H9 (cell line): ENCODE measurements at regions not wholly inside any gene's neighbourhood (a gene's known extent, or its start where the extent isn't known, plus 50 kb on each side); places are given as distances from the start of the nearest gene placed in this dataset.

Source experiments
- DNase-seq: peaks from one replicate; pipeline ENCODE4 v3.0.0-alpha.2; 2017
- H2AFZ ChIP-seq: one replicate; pipeline ENCODE4 v1.6.1; 2013; ENCODE audit warnings: mild to moderate bottlenecking, low read length, control low read depth, moderate library complexity
- H2AK5ac ChIP-seq: 2 replicates; pipeline ENCODE4 v1.6.1; 2013; ENCODE audit warnings: low read length, control low read depth, mixed read lengths; ENCODE audit not compliant: insufficient read length
- H2BK120ac ChIP-seq: one replicate; pipeline ENCODE4 v1.6.1; 2013; ENCODE audit warnings: low read depth, mild to moderate bottlenecking, low read length, control low read depth, inconsistent platforms; ENCODE audit not compliant: poor library complexity, severe bottlenecking
- H2BK12ac ChIP-seq: 2 replicates; pipeline ENCODE4 v1.6.1; 2013; ENCODE audit warnings: low read length, control low read depth, mixed read lengths, low read depth; ENCODE audit not compliant: insufficient read length
- H2BK15ac ChIP-seq: 2 replicates; pipeline ENCODE4 v1.6.1; 2013; ENCODE audit warnings: low read depth, low read length, control low read depth
- H2BK20ac ChIP-seq: one replicate; pipeline ENCODE4 v1.6.1; 2013; ENCODE audit warnings: low read depth, mild to moderate bottlenecking, low read length, control low read depth, inconsistent platforms; ENCODE audit not compliant: poor library complexity, severe bottlenecking
- H2BK5ac ChIP-seq: 2 replicates; pipeline ENCODE4 v1.6.1; 2013; ENCODE audit warnings: low read length, control low read depth, mixed read lengths; ENCODE audit not compliant: insufficient read length
- H3K14ac ChIP-seq: 2 replicates; pipeline ENCODE4 v1.6.1; 2013; ENCODE audit warnings: low read length, control low read depth; ENCODE audit not compliant: insufficient read depth
- H3K18ac ChIP-seq: 2 replicates; pipeline ENCODE4 v1.6.1; 2013; ENCODE audit warnings: low read depth, mild to moderate bottlenecking, mixed read lengths, low read length, control low read depth; ENCODE audit not compliant: insufficient read length
- H3K23ac ChIP-seq: 2 replicates; pipeline ENCODE4 v1.6.1; 2013; ENCODE audit warnings: low read length, control low read depth, mixed read lengths, low read depth; ENCODE audit not compliant: insufficient read length
- H3K23me2 ChIP-seq: 2 replicates; pipeline ENCODE4 v1.6.1; 2013; ENCODE audit warnings: low read depth, mild to moderate bottlenecking, mixed read lengths, low read length, control low read depth; ENCODE audit not compliant: insufficient read length, poor library complexity, severe bottlenecking
- H3K27ac ChIP-seq: 2 replicates; pipeline ENCODE4 v1.5.1; 2013; ENCODE audit warnings: low read length, control low read depth, mixed read lengths, low read depth; ENCODE audit not compliant: insufficient read length
- H3K27me3 ChIP-seq: 2 replicates; pipeline ENCODE4 v1.6.1; 2013; ENCODE audit warnings: low read length, control low read depth, inconsistent platforms; ENCODE audit not compliant: insufficient read depth
- H3K4ac ChIP-seq: 2 replicates; pipeline ENCODE4 v1.6.1; 2013; ENCODE audit warnings: low read depth, mild to moderate bottlenecking, control low read depth, inconsistent platforms, low read length, moderate library complexity
- H3K4me1 ChIP-seq: 2 replicates; pipeline ENCODE4 v1.6.1; 2013; ENCODE audit warnings: low read length, control low read depth, inconsistent platforms; ENCODE audit not compliant: insufficient read depth
- H3K4me2 ChIP-seq: 2 replicates; pipeline ENCODE4 v1.6.1; 2013; ENCODE audit warnings: low read length, control low read depth, mixed read lengths; ENCODE audit not compliant: insufficient read length, insufficient read depth
- H3K56ac ChIP-seq: 2 replicates; pipeline ENCODE4 v1.6.1; 2013; ENCODE audit warnings: low read depth, mild to moderate bottlenecking, mixed read lengths, low read length, control low read depth; ENCODE audit not compliant: insufficient read length
- H3K79me1 ChIP-seq: 2 replicates; pipeline ENCODE4 v1.6.1; 2013; ENCODE audit warnings: low read depth, mild to moderate bottlenecking, moderate library complexity, low read length, control low read depth, inconsistent platforms; ENCODE audit not compliant: insufficient read depth, poor library complexity, severe bottlenecking
- H3K79me2 ChIP-seq: 2 replicates; pipeline ENCODE4 v1.6.1; 2013; ENCODE audit warnings: low read length, control low read depth, inconsistent platforms; ENCODE audit not compliant: insufficient read depth
- H3K9ac ChIP-seq: 2 replicates; pipeline ENCODE4 v1.6.1; 2013; ENCODE audit warnings: low read length, control low read depth, mixed read lengths; ENCODE audit not compliant: insufficient read length; ENCODE audit errors: extremely low read depth
- H3K9me3 ChIP-seq: one replicate; pipeline ENCODE4 v1.6.1; 2013; ENCODE audit warnings: low read depth, low read length, inconsistent platforms; ENCODE audit not compliant: control insufficient read depth
- H3T11ph ChIP-seq: one replicate; pipeline ENCODE4 v1.6.1; 2013; ENCODE audit warnings: mild to moderate bottlenecking, low read length, control low read depth, inconsistent platforms
- H4K20me1 ChIP-seq: one replicate; pipeline ENCODE4 v1.6.1; 2013; ENCODE audit not compliant: control insufficient read depth, insufficient read length, insufficient read depth
- H4K5ac ChIP-seq: 2 replicates; pipeline ENCODE4 v1.6.1; 2013; ENCODE audit warnings: low read depth, mild to moderate bottlenecking, mixed read lengths, low read length, control low read depth; ENCODE audit not compliant: insufficient read length
- H4K8ac ChIP-seq: replicated peaks from 2 replicates; pipeline ENCODE4 v1.6.1; 2013; ENCODE audit warnings: low read length, control low read depth, mixed read lengths, low read depth; ENCODE audit not compliant: insufficient read length
- H4K91ac ChIP-seq: 2 replicates; pipeline ENCODE4 v1.6.1; 2013; ENCODE audit warnings: low read depth, mild to moderate bottlenecking, moderate library complexity, mixed read lengths, low read length, control low read depth; ENCODE audit not compliant: insufficient read length
- H3K27ac Mint-ChIP-seq, 3 experiments: 2 replicates in 2 of 3; 3 replicates in 1 of 3; pipeline ENCODE4 v1.8.0; 2020 to 2021; ENCODE audit warnings: mixed read lengths in 3 of 3, mild to moderate bottlenecking in 1 of 3, moderate library complexity in 1 of 3
- H3K27me3 Mint-ChIP-seq: 2 replicates; pipeline ENCODE4 v1.8.0; 2021; ENCODE audit warnings: low read depth, mild to moderate bottlenecking, moderate library complexity, mixed read lengths
- H3K36me3 Mint-ChIP-seq, 3 experiments: 2 replicates in 2 of 3; 3 replicates in 1 of 3; pipeline ENCODE4 v1.8.0; 2020 to 2021; ENCODE audit warnings: low read depth in 3 of 3, mixed read lengths in 3 of 3; ENCODE audit not compliant: insufficient read depth in 1 of 3
- H3K4me1 Mint-ChIP-seq, 2 experiments: 2 replicates each; pipeline ENCODE4 v1.8.0; 2020; ENCODE audit warnings: mixed read lengths in 2 of 2
- H3K4me3 Mint-ChIP-seq, 2 experiments: 2 replicates in 1 of 2; 3 replicates in 1 of 2; pipeline ENCODE4 v1.8.0; 2020 to 2021; ENCODE audit warnings: mild to moderate bottlenecking in 2 of 2, mixed read lengths in 2 of 2, moderate library complexity in 1 of 2
- H3K9me3 Mint-ChIP-seq, 2 experiments: 2 replicates in 1 of 2; 3 replicates in 1 of 2; pipeline ENCODE4 v1.8.0; 2020; ENCODE audit warnings: mild to moderate bottlenecking in 2 of 2, mixed read lengths in 2 of 2, moderate library complexity in 1 of 2
- CTCF ChIP-seq: fragments of 200-600 bp; sonication (generic); conservative IDR thresholded peaks from 3 replicates; pipeline ENCODE4 v1.8.0; 2021; ENCODE audit warnings: antibody characterized with exemption, mild to moderate bottlenecking
- WGBS: extraction: QIAGEN DNeasy Blood & Tissue Kit; methylation state at CpG from one replicate; pipeline ENCODE4 v1.1.7; 2013; ENCODE audit warnings: missing lambda C conversion rate, low lambda C conversion rate, mixed read lengths; ENCODE audit not compliant: insufficient read length; ENCODE audit errors: extremely low coverage; 5-methylcytosine and 5-hydroxymethylcytosine counted together

- Mint-ChIP-seq H3K4me3 (no peak overlapping the region), H3K27me3 (peaks cover 5% of the 10 kb centered on the region; the same call in 1 of the 2 replicates), H3K27ac (no peak overlapping the region), H3K4me1 (peaks cover 23 to 32% of the 10 kb centered on the region in 2 experiments), H3K36me3 (peaks cover 3 to 12% (median 7%) of the 10 kb centered on the region in 3 experiments; a peak in 6 of 7 replicates), H3K9me3 (peaks cover 10 to 14% of the 10 kb centered on the region in 2 experiments)
- Histone ChIP-seq H4K8ac (no peak overlapping the region), H3K4me2 (no peak overlapping the region), H3K23ac (no peak overlapping the region), H3K27me3 (no peaks in the 10 kb centered on the region), H2BK12ac (no peak overlapping the region), H4K20me1 (no peaks in the 10 kb centered on the region), H3K79me2 (no peaks in the 10 kb centered on the region), H2BK20ac (no peak overlapping the region), H3K79me1 (no peaks in the 10 kb centered on the region), H3K18ac (no peak overlapping the region), H3K9me3 (peaks cover 8% of the 10 kb centered on the region), H3K56ac (no peak overlapping the region), H2BK5ac (no peak overlapping the region), H2AK5ac (no peak overlapping the region), H2AFZ (no peak overlapping the region), H4K5ac (no peak overlapping the region), H3K27ac (no peak overlapping the region), H3K9ac (no peak overlapping the region), H3K4ac (no peak overlapping the region), H2BK120ac (no peak overlapping the region), H3T11ph (no peak overlapping the region), H3K14ac (no peak overlapping the region), H2BK15ac (no peak overlapping the region), H3K23me2 (no peaks in the 10 kb centered on the region), H3K4me1 (0 out of 2 replicates have a peak, but pooled peaks cover 5% of the 10 kb centered on the region), H4K91ac (no peak overlapping the region)
- DNase-seq: no peak
- WGBS: no CpG with 5 or more reads among the region's 12 CpGs
- no peak for TF ChIP-seq CTCF
These were observed 108.7 kb upstream of the ALDH1A3 start for GRCh38 chr15:100770661-100771584.
